Suprapubic skin (tissue), 4 donors: ENCODE measurements at regions not wholly inside any gene's neighbourhood (a gene's known extent, or its start where the extent isn't known, plus 50 kb on each side); places are given as distances from the start of the nearest gene placed in this dataset.

Experiments
- DNase-seq, 2 donors: peaks; one replicate each; pipeline ENCODE4 v3.0.0-alpha.2; 2019; ENCODE audit warnings: low spot score in 2 of 2
- H3K27ac ChIP-seq: fragments of 200-600 bp; sonication (generic); one replicate; pipeline ENCODE4 v1.5.1; 2019
- H3K27me3 ChIP-seq: fragments of 200-600 bp; sonication (generic); one replicate; pipeline ENCODE4 v1.5.1; 2019
- H3K36me3 ChIP-seq: fragments of 200-600 bp; sonication (generic); one replicate; pipeline ENCODE4 v1.5.1; 2019
- H3K4me1 ChIP-seq: fragments of 200-600 bp; sonication (generic); one replicate; pipeline ENCODE4 v1.5.1; 2019
- H3K4me3 ChIP-seq: fragments of 200-600 bp; sonication (generic); one replicate; pipeline ENCODE4 v1.5.1; 2019; ENCODE audit warnings: mild to moderate bottlenecking
- H3K9me3 ChIP-seq: fragments of 200-600 bp; sonication (generic); one replicate; pipeline ENCODE4 v1.5.1; 2019
- EP300 ChIP-seq: sonication (generic); formaldehyde crosslinking; IDR thresholded peaks from one replicate; pipeline ENCODE4 v1.6.1; 2017; ENCODE audit warnings: antibody characterized with exemption
- POLR2A ChIP-seq, 2 donors: fragments of 450-650 bp; IDR thresholded peaks; one replicate each; pipeline ENCODE4 v1.6.1; 2017; ENCODE audit warnings: antibody characterized with exemption in 2 of 2, mild to moderate bottlenecking in 2 of 2, moderate library complexity in 2 of 2
- POLR2AphosphoS5 ChIP-seq, 3 donors: sonication (generic); formaldehyde crosslinking; IDR thresholded peaks; one replicate each; pipeline ENCODE4 v1.6.1; 2017; ENCODE audit warnings: antibody characterized with exemption in 3 of 3
- WGBS: methylation state at CpG from one replicate; pipeline ENCODE4 v1.1.5; 2018; 5-methylcytosine and 5-hydroxymethylcytosine counted together
- TF ChIP-seq, protein P1 (sequence below), 2 donors: fragments of 200-600 bp in 1 of 2; fragments of 450-650 bp in 1 of 2; sonication (generic) in 1 of 2; IDR thresholded peaks; one replicate each; pipeline ENCODE4 v1.5.1; 2016 to 2019; ENCODE audit warnings: antibody characterized with exemption in 2 of 2, mild to moderate bottlenecking in 1 of 2, moderate library complexity in 1 of 2

DNA sequence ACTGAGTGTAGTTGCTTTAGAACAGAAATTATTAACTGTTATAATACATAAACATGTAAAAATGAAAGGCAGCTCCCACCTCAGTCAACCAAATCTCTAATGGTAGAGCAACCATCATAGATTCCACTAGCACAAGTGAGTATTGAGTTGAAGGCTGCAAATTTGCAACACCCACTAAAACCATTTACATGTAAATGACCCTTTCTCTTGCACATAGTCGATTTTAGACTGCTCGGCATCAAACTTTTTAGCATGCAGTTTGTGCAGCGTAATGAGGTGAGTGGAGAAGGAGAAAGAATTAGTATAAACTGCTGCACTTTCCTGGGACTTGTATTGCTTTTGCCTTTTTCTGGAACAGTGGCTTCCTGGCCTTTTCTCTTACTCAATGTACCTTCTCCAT is 62.8 kb downstream of the FBXO5 start:
- no peaks in the 10 kb centered on the region for H3K36me3 ChIP-seq
- H3K27ac ChIP-seq, result no peak overlapping the region
- DNase-seq, result no peak
- no peaks in the 10 kb centered on the region for H3K9me3 ChIP-seq
- no peaks in the 10 kb centered on the region for H3K4me1 ChIP-seq
- TF ChIP-seq POLR2A (IDR thresholded peaks at IDR 0.05), result no peak
- TF ChIP-seq POLR2AphosphoS5 (IDR thresholded peaks at IDR 0.05), result no peak
- no peak for TF ChIP-seq EP300
- TF ChIP-seq, protein P1, sequence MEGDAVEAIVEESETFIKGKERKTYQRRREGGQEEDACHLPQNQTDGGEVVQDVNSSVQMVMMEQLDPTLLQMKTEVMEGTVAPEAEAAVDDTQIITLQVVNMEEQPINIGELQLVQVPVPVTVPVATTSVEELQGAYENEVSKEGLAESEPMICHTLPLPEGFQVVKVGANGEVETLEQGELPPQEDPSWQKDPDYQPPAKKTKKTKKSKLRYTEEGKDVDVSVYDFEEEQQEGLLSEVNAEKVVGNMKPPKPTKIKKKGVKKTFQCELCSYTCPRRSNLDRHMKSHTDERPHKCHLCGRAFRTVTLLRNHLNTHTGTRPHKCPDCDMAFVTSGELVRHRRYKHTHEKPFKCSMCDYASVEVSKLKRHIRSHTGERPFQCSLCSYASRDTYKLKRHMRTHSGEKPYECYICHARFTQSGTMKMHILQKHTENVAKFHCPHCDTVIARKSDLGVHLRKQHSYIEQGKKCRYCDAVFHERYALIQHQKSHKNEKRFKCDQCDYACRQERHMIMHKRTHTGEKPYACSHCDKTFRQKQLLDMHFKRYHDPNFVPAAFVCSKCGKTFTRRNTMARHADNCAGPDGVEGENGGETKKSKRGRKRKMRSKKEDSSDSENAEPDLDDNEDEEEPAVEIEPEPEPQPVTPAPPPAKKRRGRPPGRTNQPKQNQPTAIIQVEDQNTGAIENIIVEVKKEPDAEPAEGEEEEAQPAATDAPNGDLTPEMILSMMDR (IDR thresholded peaks at IDR 0.05), result no peak
- no peaks in the 10 kb centered on the region for H3K27me3 ChIP-seq
- no peak overlapping the region for H3K4me3 ChIP-seq
- WGBS, result 87% methylated on average over 3 of the region's 3 CpGs
